PC-9 (cell line): ENCODE measurements at regions not wholly inside any gene's neighbourhood (a gene's known extent, or its start where the extent isn't known, plus 50 kb on each side); places are given as distances from the start of the nearest gene placed in this dataset.

Source experiments
- BruUV-seq: library from RNA; stranded (reverse); fragments of 400-500 nt; replicated peaks from 2 replicates; lab custom pipeline; 2021; lab: Mats Ljungman, UMichigan
- CTCF ChIA-PET: fragments of 300-600 bp; sonication (Branson Sonifier 250); formaldehyde crosslinking; loops from one replicate; lab custom pipeline; 2022; ENCODE audit warnings: antibody characterized with exemption; lab: Charles Lee
- POLR2A ChIA-PET: fragments of 300-600 bp; sonication (Branson Sonifier 250); formaldehyde crosslinking; loops from one replicate; lab custom pipeline; 2022; ENCODE audit warnings: antibody characterized with exemption; ENCODE audit not compliant: unreplicated experiment; lab: Charles Lee
- DNase-seq, 2 experiments: peaks; one replicate each; pipeline versions ENCODE4 v3.0.0 to v3.0.0-alpha.2; 2015 to 2022; ENCODE audit warnings: mixed read lengths in 1 of 2
- H2AFZ ChIP-seq: fragments of 200-600 bp; sonication (generic); 2 replicates; pipeline ENCODE4 v1.8.1; 2017; ENCODE audit warnings: antibody characterized with exemption
- H3F3A ChIP-seq: fragments of 200-600 bp; sonication (generic); 2 replicates; pipeline ENCODE4 v1.8.1; 2017; ENCODE audit warnings: antibody characterized with exemption, mild to moderate bottlenecking, low read depth; ENCODE audit not compliant: insufficient read depth
- H3K27ac ChIP-seq: fragments of 200-600 bp; sonication (generic); 2 replicates; pipeline ENCODE4 v1.6.1; 2016; ENCODE audit warnings: mixed run types
- H3K27me3 ChIP-seq: fragments of 200-600 bp; sonication (generic); 2 replicates; pipeline ENCODE4 v1.6.1; 2016; ENCODE audit warnings: low read depth, mixed run types; ENCODE audit not compliant: insufficient read depth
- H3K36me3 ChIP-seq: fragments of 200-600 bp; sonication (generic); 2 replicates; pipeline ENCODE4 v1.6.1; 2016; ENCODE audit warnings: low read depth, mixed run types
- H3K4me1 ChIP-seq: fragments of 200-600 bp; sonication (generic); replicated peaks from 2 replicates; pipeline ENCODE4 v1.6.1; 2016; ENCODE audit warnings: mixed run types; ENCODE audit not compliant: insufficient read depth
- H3K4me2 ChIP-seq: fragments of 200-600 bp; sonication (generic); 2 replicates; pipeline ENCODE4 v1.6.1; 2017; ENCODE audit warnings: mixed run types
- H3K4me3 ChIP-seq: fragments of 200-600 bp; sonication (generic); 2 replicates; pipeline ENCODE4 v1.6.1; 2016; ENCODE audit warnings: mixed run types
- H3K79me2 ChIP-seq: fragments of 200-600 bp; sonication (generic); 2 replicates; pipeline ENCODE4 v1.6.1; 2017; ENCODE audit warnings: low read depth, mixed run types
- H3K9me2 ChIP-seq: fragments of 200-600 bp; sonication (generic); 2 replicates; pipeline ENCODE4 v1.8.1; 2017; ENCODE audit warnings: mild to moderate bottlenecking; ENCODE audit not compliant: insufficient read depth
- H3K9me3 ChIP-seq: fragments of 200-600 bp; sonication (generic); 2 replicates; pipeline ENCODE4 v1.8.1; 2016; ENCODE audit warnings: low read depth; ENCODE audit not compliant: insufficient read depth
- H4K20me1 ChIP-seq: fragments of 200-600 bp; sonication (generic); 2 replicates; pipeline ENCODE4 v1.8.1; 2017; ENCODE audit not compliant: insufficient read depth
- EZH2 ChIP-seq: fragments of 200-600 bp; sonication (generic); IDR thresholded peaks from 2 replicates; pipeline ENCODE4 v1.8.0; 2017; ENCODE audit warnings: antibody characterized with exemption, low read depth
- intact Hi-C: fragments of 100-400 bp; cut with micrococcal nuclease; formaldehyde crosslinking; loops from one replicate; pipeline ENCODE4 v1.10.0; 2022; ENCODE audit not compliant: unreplicated experiment
- TF ChIP-seq, protein P1 (sequence below): fragments of 200-600 bp; sonication (generic); conservative IDR thresholded peaks from 2 replicates; pipeline ENCODE4 v1.6.1; 2017; ENCODE audit warnings: mixed run types, antibody characterized with exemption, mild to moderate bottlenecking, moderate library complexity

DNA sequence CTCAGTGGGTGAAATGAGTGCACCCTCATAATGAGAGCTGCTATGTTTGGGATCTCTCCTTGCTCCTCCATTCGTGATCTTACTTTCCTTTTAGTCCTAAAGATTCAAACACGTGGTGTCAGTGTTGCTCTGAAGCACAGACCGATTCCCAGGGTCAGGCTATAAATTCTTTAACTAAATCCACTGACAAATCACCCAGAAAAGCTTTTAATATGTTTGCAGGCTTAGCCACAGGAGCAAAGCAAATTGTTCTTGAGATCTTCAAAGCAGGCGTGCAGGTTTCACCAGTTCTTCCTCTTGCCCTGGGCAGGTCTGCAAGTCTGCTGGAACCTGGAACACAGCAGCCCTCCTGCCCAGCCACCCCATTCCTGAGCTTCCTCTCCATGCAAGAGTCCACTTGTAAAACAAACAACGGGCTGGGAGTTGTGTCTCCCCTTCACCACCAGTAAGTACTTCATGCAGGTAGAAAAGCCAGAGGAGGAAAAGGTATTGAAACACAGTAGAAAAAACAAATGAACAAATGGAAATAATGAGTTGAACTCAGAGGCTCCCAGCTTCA lies 70.1 kb upstream of the ENPP6 start:
- Histone ChIP-seq H3K4me1 (peaks cover 28% of the 10 kb centered on the region), H3F3A (peaks cover 14% of the 10 kb centered on the region), H2AFZ (peak overlapping the region; percentile 67; the same call in 1 of the 2 replicates), H4K20me1 (no peaks in the 10 kb centered on the region), H3K79me2 (no peaks in the 10 kb centered on the region), H3K9me2 (no peaks in the 10 kb centered on the region), H3K4me3 (peak overlapping the region; percentile 27; the same call in 1 of the 2 replicates), H3K27ac (peak overlapping the region; percentile 69), H3K4me2 (peak overlapping the region; percentile 76), H3K27me3 (no peaks in the 10 kb centered on the region), H3K9me3 (no peaks in the 10 kb centered on the region), H3K36me3 (no peaks in the 10 kb centered on the region)
- intact Hi-C loops = loop anchor here (1.0 to 5.0 kb wide), 8 partner anchors 19 to 809 kb away; partner anchors contain the start of genes CASP3 and PRIMPOL
- BruUV-seq = no TSS peak
- ChIA-PET POLR2A (interaction anchor here (0.5 to 1.0 kb wide), 5 partner anchors 10 to 837 kb away, joined by 3 to 4 read pairs (median 3); no protein-coding TSS in a partner anchor), CTCF (interaction anchor here (0.5 to 1.9 kb wide), 11 partner anchors 22 to 982 kb away, joined by 3 to 8 read pairs (median 3); partner anchors contain the start of gene IRF2)
- peak; percentile 76 to 93 for DNase-seq
- TF ChIP-seq, protein P1, sequence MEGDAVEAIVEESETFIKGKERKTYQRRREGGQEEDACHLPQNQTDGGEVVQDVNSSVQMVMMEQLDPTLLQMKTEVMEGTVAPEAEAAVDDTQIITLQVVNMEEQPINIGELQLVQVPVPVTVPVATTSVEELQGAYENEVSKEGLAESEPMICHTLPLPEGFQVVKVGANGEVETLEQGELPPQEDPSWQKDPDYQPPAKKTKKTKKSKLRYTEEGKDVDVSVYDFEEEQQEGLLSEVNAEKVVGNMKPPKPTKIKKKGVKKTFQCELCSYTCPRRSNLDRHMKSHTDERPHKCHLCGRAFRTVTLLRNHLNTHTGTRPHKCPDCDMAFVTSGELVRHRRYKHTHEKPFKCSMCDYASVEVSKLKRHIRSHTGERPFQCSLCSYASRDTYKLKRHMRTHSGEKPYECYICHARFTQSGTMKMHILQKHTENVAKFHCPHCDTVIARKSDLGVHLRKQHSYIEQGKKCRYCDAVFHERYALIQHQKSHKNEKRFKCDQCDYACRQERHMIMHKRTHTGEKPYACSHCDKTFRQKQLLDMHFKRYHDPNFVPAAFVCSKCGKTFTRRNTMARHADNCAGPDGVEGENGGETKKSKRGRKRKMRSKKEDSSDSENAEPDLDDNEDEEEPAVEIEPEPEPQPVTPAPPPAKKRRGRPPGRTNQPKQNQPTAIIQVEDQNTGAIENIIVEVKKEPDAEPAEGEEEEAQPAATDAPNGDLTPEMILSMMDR = peak; percentile 25; the same call in 1 of the 2 replicates
- no peak for TF ChIP-seq EZH2

DNA sequence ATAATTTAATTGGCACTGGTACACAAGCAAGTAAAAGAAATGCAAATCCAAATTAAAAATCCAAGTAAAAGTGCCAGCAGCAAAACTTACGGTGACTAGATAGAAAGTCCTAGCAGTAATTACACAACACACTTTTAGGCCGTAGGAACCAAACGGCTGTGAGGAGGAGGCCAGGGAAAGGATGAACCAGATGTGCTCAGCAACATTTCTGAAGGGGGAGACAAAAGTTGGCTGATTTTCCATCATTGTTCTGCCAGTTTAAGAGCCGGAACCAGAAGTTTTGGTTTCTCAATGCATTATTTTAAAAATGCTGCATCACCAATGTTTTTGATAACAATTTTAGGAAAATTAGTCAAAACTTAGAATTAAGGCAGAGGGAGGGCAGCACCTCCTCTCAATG lies 68.7 kb upstream of the ENPP6 start:
- CTCF ChIA-PET = no interaction called here
- H3K79me2 ChIP-seq = no peaks in the 10 kb centered on the region
- POLR2A ChIA-PET = no interaction called here
- H3K9me3 ChIP-seq = no peaks in the 10 kb centered on the region
- H3K4me3 ChIP-seq = no peak overlapping the region
- H3K27ac ChIP-seq = no peak overlapping the region
- H3K36me3 ChIP-seq = no peaks in the 10 kb centered on the region
- H2AFZ ChIP-seq = no peak overlapping the region
- H4K20me1 ChIP-seq = no peaks in the 10 kb centered on the region
- H3K27me3 ChIP-seq = no peaks in the 10 kb centered on the region
- no TSS peak for BruUV-seq
- DNase-seq = no peak
- no peak for TF ChIP-seq EZH2
- TF ChIP-seq, protein P1 = no peak
- H3F3A ChIP-seq = peaks cover 14% of the 10 kb centered on the region
- H3K4me2 ChIP-seq = no peak overlapping the region
- no peaks in the 10 kb centered on the region for H3K9me2 ChIP-seq
- H3K4me1 ChIP-seq = peaks cover 28% of the 10 kb centered on the region
- intact Hi-C loops = loop anchor here (2.0 to 5.0 kb wide), 3 partner anchors 116 to 401 kb away; partner anchors contain the start of genes CASP3 and PRIMPOL

- DNase-seq = no peak
- H3F3A ChIP-seq = peaks cover 14% of the 10 kb centered on the region
- no peaks in the 10 kb centered on the region for H3K27me3 ChIP-seq
- H3K79me2 ChIP-seq = no peaks in the 10 kb centered on the region
- intact Hi-C loops = loop anchor here (5.0 kb wide), 2 partner anchors 118 to 403 kb away; no protein-coding TSS in a partner anchor
- no peaks in the 10 kb centered on the region for H3K9me3 ChIP-seq
- POLR2A ChIA-PET = interaction anchor here (0.6 kb wide), 1 partner anchor 248 kb away, joined by 9 read pairs; no protein-coding TSS in a partner anchor
- no peaks in the 10 kb centered on the region for H3K9me2 ChIP-seq
- H2AFZ ChIP-seq = no peak overlapping the region
- H4K20me1 ChIP-seq = no peaks in the 10 kb centered on the region
- no peak overlapping the region for H3K4me2 ChIP-seq
- BruUV-seq = no TSS peak
- TF ChIP-seq, protein P1 = no peak
- no peak for TF ChIP-seq EZH2
- CTCF ChIA-PET = no interaction called here
- H3K4me3 ChIP-seq = no peak overlapping the region
- no peaks in the 10 kb centered on the region for H3K36me3 ChIP-seq
- H3K4me1 ChIP-seq = peaks cover 28% of the 10 kb centered on the region
- H3K27ac ChIP-seq = no peak overlapping the region
Measured at GRCh38 chr4:184284742-184285141, 67.1 kb upstream of the ENPP6 start.
